CD14-positive monocyte (primary cell): ENCODE measurements at regions not wholly inside any gene's neighbourhood (a gene's known extent, or its start where the extent isn't known, plus 50 kb on each side); places are given as distances from the start of the nearest gene placed in this dataset.

Experiments used
- DNase-seq, 3 donors: peaks; one replicate each; pipeline ENCODE4 v3.0.0-alpha.2; 2011 to 2022
- H2AFZ ChIP-seq: 2 replicates; pipeline ENCODE4 v1.6.0; 2012; ENCODE audit warnings: mild to moderate bottlenecking, low read depth, low read length, inconsistent platforms; ENCODE audit not compliant: insufficient read depth, poor library complexity, severe bottlenecking
- H3K27ac ChIP-seq, 2 donors: 1 replicate in 1 of 2; 2 replicates in 1 of 2; pipeline ENCODE4 v1.5.1; 2012 to 2013; ENCODE audit warnings: low read length in 2 of 2, control low read depth in 1 of 2, inconsistent platforms in 1 of 2, low read depth in 1 of 2, mild to moderate bottlenecking in 1 of 2
- H3K27me3 ChIP-seq, 2 donors: one replicate each; pipeline versions ENCODE4 v1.6.0 to v1.6.1; 2011 to 2013; ENCODE audit warnings: low read length in 2 of 2; ENCODE audit not compliant: control insufficient read depth in 2 of 2, insufficient read depth in 2 of 2
- H3K36me3 ChIP-seq, 2 donors: replicated peaks in 1 of 2; 1 replicate in 1 of 2; 2 replicates in 1 of 2; pipeline versions ENCODE4 v1.5.1 to v1.6.1; 2012 to 2013; ENCODE audit warnings: low read length in 2 of 2, control low read depth in 1 of 2, inconsistent platforms in 1 of 2, mild to moderate bottlenecking in 1 of 2; ENCODE audit not compliant: insufficient read depth in 2 of 2, control insufficient read depth in 1 of 2
- H3K4me1 ChIP-seq, 2 donors: 1 replicate in 1 of 2; 2 replicates in 1 of 2; pipeline versions ENCODE4 v1.5.1 to v1.6.1; 2012 to 2013; ENCODE audit warnings: low read length in 2 of 2, control low read depth in 1 of 2, inconsistent platforms in 1 of 2, mild to moderate bottlenecking in 1 of 2, moderate library complexity in 1 of 2; ENCODE audit not compliant: insufficient read depth in 2 of 2, control insufficient read depth in 1 of 2
- H3K4me2 ChIP-seq: replicated peaks from 2 replicates; pipeline ENCODE3; 2012; ENCODE audit warnings: low read length, moderate library complexity, mild to moderate bottlenecking; ENCODE audit not compliant: poor library complexity, severe bottlenecking; ENCODE audit errors: extremely low read depth
- H3K4me3 ChIP-seq, 3 experiments: fragments of 200-600 bp in 1 of 3; sonication (generic) in 1 of 3; replicated peaks in 1 of 3; 1 replicate in 2 of 3; 2 replicates in 1 of 3; pipeline ENCODE4 v1.5.1; 2011 to 2013; ENCODE audit warnings: low read length in 3 of 3, mild to moderate bottlenecking in 3 of 3, control low read depth in 2 of 3, low read depth in 2 of 3, inconsistent platforms in 1 of 3, moderate library complexity in 1 of 3
- H3K79me2 ChIP-seq: 2 replicates; pipeline ENCODE4 v1.6.0; 2012; ENCODE audit warnings: mild to moderate bottlenecking, control low read depth, inconsistent platforms, low read length, moderate library complexity; ENCODE audit not compliant: insufficient read depth
- H3K9ac ChIP-seq: 2 replicates; pipeline ENCODE4 v1.6.0; 2017; ENCODE audit warnings: low read length, mild to moderate bottlenecking; ENCODE audit not compliant: insufficient read depth, poor library complexity, severe bottlenecking
- H3K9me3 ChIP-seq, 2 donors: replicated peaks in 1 of 2; 1 replicate in 1 of 2; 2 replicates in 1 of 2; pipeline versions ENCODE4 v1.5.1 to v1.6.1; 2012 to 2013; ENCODE audit warnings: low read length in 2 of 2, control low read depth in 1 of 2; ENCODE audit not compliant: control insufficient read depth in 1 of 2, insufficient read depth in 1 of 2
- H4K20me1 ChIP-seq: 2 replicates; pipeline ENCODE4 v1.6.0; 2012; ENCODE audit warnings: mild to moderate bottlenecking, low read length, control low read depth, moderate library complexity; ENCODE audit not compliant: insufficient read depth
- H3K27ac Mint-ChIP-seq, 7 donors: one replicate each; pipeline ENCODE4 v1.8.0; 2020; ENCODE audit warnings: mild to moderate bottlenecking in 7 of 7, mixed read lengths in 7 of 7, moderate library complexity in 6 of 7, inconsistent platforms in 2 of 7
- H3K27me3 Mint-ChIP-seq, 3 donors: one replicate each; pipeline ENCODE4 v1.8.0; 2021 to 2022; ENCODE audit warnings: low read depth in 3 of 3, mild to moderate bottlenecking in 3 of 3, mixed read lengths in 3 of 3, moderate library complexity in 3 of 3, inconsistent platforms in 1 of 3
- H3K36me3 Mint-ChIP-seq, 2 donors: one replicate each; pipeline ENCODE4 v1.8.0; 2020; ENCODE audit warnings: mixed read lengths in 2 of 2, inconsistent platforms in 1 of 2, mild to moderate bottlenecking in 1 of 2
- H3K4me1 Mint-ChIP-seq: one replicate; pipeline ENCODE4 v1.8.0; 2020; ENCODE audit warnings: mild to moderate bottlenecking, mixed read lengths
- H3K4me3 Mint-ChIP-seq, 2 donors: one replicate each; pipeline ENCODE4 v1.8.0; 2020; ENCODE audit warnings: mild to moderate bottlenecking in 2 of 2, mixed read lengths in 2 of 2, moderate library complexity in 1 of 2
- H3K9me3 Mint-ChIP-seq, 7 donors: one replicate each; pipeline ENCODE4 v1.8.0; 2020 to 2022; ENCODE audit warnings: mixed read lengths in 7 of 7, mild to moderate bottlenecking in 6 of 7, moderate library complexity in 6 of 7, inconsistent platforms in 2 of 7
- CTCF ChIP-seq: fragments of 200-600 bp; IDR thresholded peaks from one replicate; pipeline ENCODE4 v1.8.0; 2022; ENCODE audit warnings: antibody characterized with exemption, mild to moderate bottlenecking
- WGBS: methylation state at CpG from one replicate; pipeline ENCODE4 v1.1.5; 2013; ENCODE audit warnings: missing lambda C conversion rate; ENCODE audit not compliant: insufficient coverage; 5-methylcytosine and 5-hydroxymethylcytosine counted together
- intact Hi-C, 2 donors: fragments of 100-400 bp; cut with micrococcal nuclease; formaldehyde crosslinking; loops; one replicate each; pipeline versions ENCODE4 v1.15.0 to v1.15.1; 2023

DNA sequence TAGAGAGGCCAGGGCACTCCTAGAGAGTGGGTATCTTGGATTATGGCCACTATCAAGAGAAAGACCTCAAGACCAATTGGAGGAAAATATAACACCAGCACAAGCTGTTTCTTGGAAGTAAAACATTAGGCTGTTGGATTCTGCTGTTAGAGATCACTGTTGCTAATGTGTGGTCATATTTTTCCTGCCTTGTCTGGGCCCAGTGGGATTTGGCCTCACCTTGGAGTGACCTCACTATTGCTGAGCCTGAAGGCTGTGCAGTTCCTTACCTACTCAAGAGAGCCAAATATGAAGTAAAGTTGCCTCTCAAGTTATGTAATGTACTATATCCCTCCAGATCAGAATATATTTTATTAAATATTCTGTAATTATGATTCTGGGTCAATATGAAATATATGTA lies 355.4 kb upstream of the CTSO start:
- no peak overlapping the region for H3K27ac ChIP-seq
- intact Hi-C loops = loop anchor here in 1 of 2 donors (10.0 kb wide), 2 partner anchors 876 to 1816 kb away; no protein-coding TSS in a partner anchor
- no peak for DNase-seq
- H2AFZ ChIP-seq = no peak overlapping the region
- no peak overlapping the region for H3K4me3 ChIP-seq
- no peaks in the 10 kb centered on the region for H3K36me3 ChIP-seq
- no peaks in the 10 kb centered on the region for H3K27me3 Mint-ChIP-seq
- H3K9ac ChIP-seq = no peak overlapping the region
- H3K36me3 Mint-ChIP-seq = no peaks in the 10 kb centered on the region
- H3K4me1 Mint-ChIP-seq = no peaks in the 10 kb centered on the region
- no peaks in the 10 kb centered on the region for H4K20me1 ChIP-seq
- no peak overlapping the region for H3K4me3 Mint-ChIP-seq
- H3K4me2 ChIP-seq = no peak overlapping the region
- no peaks in the 10 kb centered on the region for H3K9me3 ChIP-seq
- no peaks in the 10 kb centered on the region for H3K27me3 ChIP-seq
- peaks cover 0 to 2% (median 0%) of the 10 kb centered on the region in 7 donors for H3K9me3 Mint-ChIP-seq
- no peak for TF ChIP-seq CTCF
- no peaks in the 10 kb centered on the region for H3K79me2 ChIP-seq
- no peak overlapping the region for H3K27ac Mint-ChIP-seq
- no peaks in the 10 kb centered on the region for H3K4me1 ChIP-seq

GRCh38 chr4:156303708-156304107 lies 350.0 kb upstream of the CTSO start:
- Histone ChIP-seq H3K79me2 (no peaks in the 10 kb centered on the region), H3K4me2 (no peak overlapping the region), H3K27ac (no peak overlapping the region), H3K36me3 (no peaks in the 10 kb centered on the region), H3K27me3 (no peaks in the 10 kb centered on the region), H4K20me1 (no peaks in the 10 kb centered on the region), H3K4me1 (no peaks in the 10 kb centered on the region), H3K4me3 (no peak overlapping the region), H2AFZ (no peak overlapping the region), H3K9ac (no peak overlapping the region), H3K9me3 (no peaks in the 10 kb centered on the region)
- WGBS = no CpG with 5 or more reads among the region's 2 CpGs
- Mint-ChIP-seq H3K9me3 (peaks cover 0 to 2% (median 0%) of the 10 kb centered on the region in 7 donors), H3K4me3 (no peak overlapping the region), H3K27ac (no peak overlapping the region), H3K4me1 (no peaks in the 10 kb centered on the region), H3K36me3 (no peaks in the 10 kb centered on the region), H3K27me3 (no peaks in the 10 kb centered on the region)
- no peak for DNase-seq
- intact Hi-C loops = loop anchor here in 1 of 2 donors (10.0 kb wide), 2 partner anchors 881 to 1821 kb away; no protein-coding TSS in a partner anchor
- TF ChIP-seq CTCF = no peak
